KMS-11 (cell line): ENCODE measurements at regions not wholly inside any gene's neighbourhood (a gene's known extent, or its start where the extent isn't known, plus 50 kb on each side); places are given as distances from the start of the nearest gene placed in this dataset.

Experiments
- H2AFZ ChIP-seq: fragments of 200-600 bp; sonication (generic); 2 replicates; pipeline ENCODE4 v1.6.1; 2016; ENCODE audit warnings: antibody characterized with exemption, mixed run types, low read depth
- H3K27ac ChIP-seq: fragments of 200-600 bp; sonication (generic); 2 replicates; pipeline ENCODE4 v1.6.1; 2016; ENCODE audit warnings: mild to moderate bottlenecking, mixed run types
- H3K27me3 ChIP-seq: fragments of 200-600 bp; sonication (generic); 2 replicates; pipeline ENCODE4 v1.6.1; 2017; ENCODE audit warnings: mild to moderate bottlenecking, low read depth, mixed run types, moderate library complexity; ENCODE audit not compliant: insufficient read depth
- H3K36me3 ChIP-seq: fragments of 200-600 bp; sonication (generic); 2 replicates; pipeline ENCODE4 v1.6.1; 2017; ENCODE audit warnings: mild to moderate bottlenecking, mixed run types; ENCODE audit not compliant: insufficient read depth
- H3K4me1 ChIP-seq: fragments of 200-600 bp; sonication (generic); 2 replicates; pipeline ENCODE4 v1.6.1; 2016; ENCODE audit warnings: mild to moderate bottlenecking, low read depth, mixed run types; ENCODE audit not compliant: poor library complexity, severe bottlenecking
- H3K4me2 ChIP-seq: fragments of 200-600 bp; sonication (generic); 2 replicates; pipeline ENCODE4 v1.7.0; 2016; ENCODE audit warnings: mild to moderate bottlenecking, mixed run types
- H3K4me3 ChIP-seq: fragments of 200-600 bp; sonication (generic); IDR thresholded peaks from 2 replicates; pipeline ENCODE4 v1.6.1; 2017; ENCODE audit warnings: low read depth, low read length, mixed read lengths; ENCODE audit not compliant: insufficient read depth
- H3K79me2 ChIP-seq: fragments of 200-600 bp; sonication (generic); 2 replicates; pipeline ENCODE4 v1.6.1; 2016; ENCODE audit warnings: low read depth, mixed run types; ENCODE audit not compliant: insufficient read depth
- H3K9ac ChIP-seq: fragments of 200-600 bp; sonication (generic); 2 replicates; pipeline ENCODE4 v1.6.1; 2016; ENCODE audit warnings: mild to moderate bottlenecking, mixed run types
- H4K20me1 ChIP-seq: fragments of 200-600 bp; sonication (generic); 2 replicates; pipeline ENCODE4 v1.6.1; 2016; ENCODE audit warnings: mild to moderate bottlenecking, mixed run types; ENCODE audit not compliant: insufficient read depth
- CTCF ChIP-seq: fragments of 200-600 bp; sonication (generic); conservative IDR thresholded peaks from 2 replicates; pipeline ENCODE4 v1.6.1; 2017; ENCODE audit warnings: low read depth, mild to moderate bottlenecking, antibody characterized with exemption, low read length, moderate library complexity, mixed read lengths

- no peak overlapping the region for H3K27ac ChIP-seq
- no peaks in the 10 kb centered on the region for H3K79me2 ChIP-seq
- no peaks in the 10 kb centered on the region for H3K36me3 ChIP-seq
- no peak for TF ChIP-seq CTCF
- H2AFZ ChIP-seq: no peak overlapping the region
- H3K9ac ChIP-seq: no peak overlapping the region
- no peaks in the 10 kb centered on the region for H4K20me1 ChIP-seq
- no peaks in the 10 kb centered on the region for H3K4me1 ChIP-seq
- H3K4me2 ChIP-seq: no peak overlapping the region
- H3K4me3 ChIP-seq: no peak overlapping the region
- H3K27me3 ChIP-seq: no peaks in the 10 kb centered on the region
Measured at GRCh38 chr1:55826381-55827080, 611.4 kb upstream of the USP24 start.

- H3K4me3 ChIP-seq: no peak overlapping the region
- no peaks in the 10 kb centered on the region for H3K36me3 ChIP-seq
- no peaks in the 10 kb centered on the region for H3K4me1 ChIP-seq
- H3K4me2 ChIP-seq: no peak overlapping the region
- no peak overlapping the region for H3K27ac ChIP-seq
- no peaks in the 10 kb centered on the region for H3K79me2 ChIP-seq
- no peaks in the 10 kb centered on the region for H4K20me1 ChIP-seq
- no peak overlapping the region for H3K9ac ChIP-seq
- no peak overlapping the region for H2AFZ ChIP-seq
- H3K27me3 ChIP-seq: no peaks in the 10 kb centered on the region
- TF ChIP-seq CTCF: no peak
Measured at GRCh38 chr1:55825461-55825860, 610.3 kb upstream of the USP24 start.

- Histone ChIP-seq H3K9ac (no peak overlapping the region), H2AFZ (no peak overlapping the region), H3K27ac (no peak overlapping the region), H3K4me1 (no peaks in the 10 kb centered on the region), H3K27me3 (no peaks in the 10 kb centered on the region), H3K4me3 (no peak overlapping the region), H4K20me1 (no peaks in the 10 kb centered on the region), H3K79me2 (no peaks in the 10 kb centered on the region), H3K36me3 (no peaks in the 10 kb centered on the region), H3K4me2 (no peak overlapping the region)
- no peak for TF ChIP-seq CTCF
Measured at GRCh38 chr1:55824251-55824640, 609.1 kb upstream of the USP24 start.

GRCh38 chr1:55823541-55824250 is 608.5 kb upstream of the USP24 start:
- Histone ChIP-seq H3K27me3 (no peaks in the 10 kb centered on the region), H3K36me3 (no peaks in the 10 kb centered on the region), H4K20me1 (no peaks in the 10 kb centered on the region), H2AFZ (no peak overlapping the region), H3K4me2 (no peak overlapping the region), H3K27ac (no peak overlapping the region), H3K79me2 (no peaks in the 10 kb centered on the region), H3K4me1 (no peaks in the 10 kb centered on the region), H3K4me3 (no peak overlapping the region), H3K9ac (no peak overlapping the region)
- no peak for TF ChIP-seq CTCF
